Type B pancreatic cell (in vitro differentiated cells): ENCODE measurements at regions not wholly inside any gene's neighbourhood (a gene's known extent, or its start where the extent isn't known, plus 50 kb on each side); places are given as distances from the start of the nearest gene placed in this dataset.
A peak's percentile ranks its signal among the peaks of the same experiment; 100 is the strongest.

Experiments used
- DNase-seq: peaks from one replicate; pipeline ENCODE4 v3.0.0; 2021; ENCODE audit warnings: mixed read lengths; ENCODE audit not compliant: unreplicated experiment; ENCODE audit errors: extremely low spot score
- H3K27ac Mint-ChIP-seq: 2 replicates; pipeline ENCODE4 v1.8.0; 2021; ENCODE audit warnings: mild to moderate bottlenecking, mixed read lengths
- H3K27me3 Mint-ChIP-seq: 2 replicates; pipeline ENCODE4 v1.8.0; 2021; ENCODE audit warnings: mixed read lengths
- H3K36me3 Mint-ChIP-seq: 2 replicates; pipeline ENCODE4 v1.8.0; 2021; ENCODE audit warnings: mixed read lengths
- H3K4me1 Mint-ChIP-seq: one replicate; pipeline ENCODE4 v1.8.0; 2021; ENCODE audit warnings: mixed read lengths; ENCODE audit not compliant: unreplicated experiment
- H3K4me3 Mint-ChIP-seq: 2 replicates; pipeline ENCODE4 v1.8.0; 2021; ENCODE audit warnings: mild to moderate bottlenecking, mixed read lengths
- H3K9me3 Mint-ChIP-seq: 2 replicates; pipeline ENCODE4 v1.8.0; 2021; ENCODE audit warnings: mixed read lengths
- TF ChIP-seq, protein P1 (sequence below): fragments of 200-600 bp; sonication (generic); conservative IDR thresholded peaks from 2 replicates; pipeline ENCODE4 v1.5.0; 2021; ENCODE audit warnings: antibody characterized with exemption, mild to moderate bottlenecking

DNA sequence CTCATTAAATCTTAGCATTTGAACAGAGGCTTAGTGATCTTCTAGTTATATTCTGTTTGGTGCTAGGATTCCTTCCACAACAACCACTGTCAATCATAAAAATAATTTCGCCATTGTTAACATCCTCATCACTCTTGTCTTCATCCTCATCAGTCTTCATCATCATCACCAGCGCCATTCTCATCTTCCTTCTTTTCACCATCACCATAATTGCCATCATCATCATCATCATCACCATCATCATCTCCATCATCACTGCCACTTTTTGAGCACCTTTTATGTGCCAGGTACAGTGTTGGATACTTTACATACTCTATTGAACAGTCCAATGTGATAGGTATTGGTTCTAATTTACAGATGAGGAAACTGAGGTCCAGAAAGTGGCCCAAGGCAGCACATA is 245.7 kb downstream of the PTPRU start:
- DNase-seq = no peak
- Mint-ChIP-seq H3K4me1 (peaks cover 8% of the 10 kb centered on the region), H3K27ac (no peak overlapping the region), H3K36me3 (no peaks in the 10 kb centered on the region), H3K9me3 (no peaks in the 10 kb centered on the region), H3K27me3 (peaks cover 41% of the 10 kb centered on the region), H3K4me3 (no peak overlapping the region)
- TF ChIP-seq, protein P1, sequence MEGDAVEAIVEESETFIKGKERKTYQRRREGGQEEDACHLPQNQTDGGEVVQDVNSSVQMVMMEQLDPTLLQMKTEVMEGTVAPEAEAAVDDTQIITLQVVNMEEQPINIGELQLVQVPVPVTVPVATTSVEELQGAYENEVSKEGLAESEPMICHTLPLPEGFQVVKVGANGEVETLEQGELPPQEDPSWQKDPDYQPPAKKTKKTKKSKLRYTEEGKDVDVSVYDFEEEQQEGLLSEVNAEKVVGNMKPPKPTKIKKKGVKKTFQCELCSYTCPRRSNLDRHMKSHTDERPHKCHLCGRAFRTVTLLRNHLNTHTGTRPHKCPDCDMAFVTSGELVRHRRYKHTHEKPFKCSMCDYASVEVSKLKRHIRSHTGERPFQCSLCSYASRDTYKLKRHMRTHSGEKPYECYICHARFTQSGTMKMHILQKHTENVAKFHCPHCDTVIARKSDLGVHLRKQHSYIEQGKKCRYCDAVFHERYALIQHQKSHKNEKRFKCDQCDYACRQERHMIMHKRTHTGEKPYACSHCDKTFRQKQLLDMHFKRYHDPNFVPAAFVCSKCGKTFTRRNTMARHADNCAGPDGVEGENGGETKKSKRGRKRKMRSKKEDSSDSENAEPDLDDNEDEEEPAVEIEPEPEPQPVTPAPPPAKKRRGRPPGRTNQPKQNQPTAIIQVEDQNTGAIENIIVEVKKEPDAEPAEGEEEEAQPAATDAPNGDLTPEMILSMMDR = no peak

DNA sequence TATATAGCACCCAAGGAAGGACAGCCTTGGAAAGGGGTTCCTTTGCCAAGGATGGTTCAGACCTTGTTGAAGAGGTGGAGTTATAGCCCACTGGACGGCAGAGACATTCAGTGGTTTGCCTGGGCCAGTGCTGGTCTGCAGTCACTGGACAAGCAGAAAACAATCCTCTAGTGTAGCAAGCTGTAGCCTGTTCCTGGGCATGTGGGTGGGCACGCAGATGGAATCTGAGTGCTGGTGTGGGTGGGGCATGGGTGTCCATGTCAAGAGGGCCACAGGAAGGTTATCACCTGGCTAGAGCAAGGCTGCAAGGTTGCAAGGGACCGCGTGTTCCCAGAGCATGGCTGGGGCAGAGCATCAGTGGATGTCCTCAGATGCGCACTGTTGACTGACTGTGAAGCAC is 244.7 kb downstream of the PTPRU start:
- DNase-seq = no peak
- Mint-ChIP-seq H3K4me3 (no peak overlapping the region), H3K27ac (no peak overlapping the region), H3K36me3 (no peaks in the 10 kb centered on the region), H3K4me1 (peaks cover 8% of the 10 kb centered on the region), H3K9me3 (no peaks in the 10 kb centered on the region), H3K27me3 (peaks cover 52% of the 10 kb centered on the region)
- TF ChIP-seq, protein P1 = no peak

DNA sequence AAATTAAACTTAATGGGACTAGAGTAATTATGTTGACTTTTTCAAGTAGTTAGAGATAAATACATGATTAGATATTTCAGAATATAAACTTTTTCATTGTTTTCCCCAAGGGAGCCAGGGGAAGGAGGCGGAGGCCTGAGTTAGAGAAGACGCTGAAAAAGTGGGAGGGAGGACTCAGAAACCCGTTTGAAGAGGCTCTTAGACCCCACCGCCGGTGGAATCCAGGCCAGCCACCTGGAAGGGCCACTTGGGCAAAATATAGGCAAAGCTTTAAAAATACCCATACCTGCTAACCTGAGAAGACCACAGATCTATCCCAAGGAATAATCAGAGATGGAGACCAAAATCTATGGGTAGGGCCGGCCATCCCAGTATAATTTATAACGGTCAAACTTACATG is 242.6 kb downstream of the PTPRU start:
- Mint-ChIP-seq H3K9me3 (no peaks in the 10 kb centered on the region), H3K27me3 (peaks cover 69% of the 10 kb centered on the region), H3K27ac (no peak overlapping the region), H3K36me3 (no peaks in the 10 kb centered on the region), H3K4me3 (no peak overlapping the region), H3K4me1 (peaks cover 14% of the 10 kb centered on the region)
- DNase-seq = no peak
- TF ChIP-seq, protein P1 = no peak

DNA sequence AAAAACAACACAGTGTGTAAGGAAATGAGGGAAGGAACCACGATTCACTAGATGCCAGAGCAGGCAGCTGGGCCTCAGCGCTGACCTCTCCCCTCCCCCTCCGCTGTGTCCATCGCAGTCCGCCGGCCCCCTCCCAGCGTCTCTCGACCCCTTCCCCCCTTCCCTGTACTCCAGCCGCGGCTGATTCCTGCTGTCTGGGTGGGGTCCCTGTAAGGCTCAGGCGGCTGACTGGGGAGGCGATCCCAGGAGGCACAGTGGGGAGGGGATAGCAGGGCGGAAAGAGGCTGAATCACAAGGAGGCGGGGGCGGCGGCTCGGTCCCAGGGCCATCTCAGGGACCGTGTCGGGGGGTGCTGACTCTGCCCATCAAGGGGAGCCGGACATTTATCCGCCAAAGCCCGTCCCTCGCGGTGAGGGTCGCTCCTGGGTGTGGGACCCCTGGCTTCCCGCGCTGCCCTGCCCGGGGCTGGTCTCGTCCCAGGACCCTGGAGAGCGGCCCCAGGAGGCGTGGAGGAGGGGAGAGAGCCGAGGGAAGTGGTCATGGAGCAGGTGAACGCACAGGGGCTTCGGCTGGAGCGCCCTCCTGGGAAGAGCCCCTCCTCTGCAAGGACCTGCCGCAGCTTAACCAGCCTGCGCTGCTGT is 241.9 kb downstream of the PTPRU start:
- no peaks in the 10 kb centered on the region for H3K9me3 Mint-ChIP-seq
- peaks cover 20% of the 10 kb centered on the region for H3K4me1 Mint-ChIP-seq
- TF ChIP-seq, protein P1 = no peak
- H3K27me3 Mint-ChIP-seq = peaks cover 69% of the 10 kb centered on the region
- H3K27ac Mint-ChIP-seq = no peak overlapping the region
- peak overlapping the region; percentile 43 for H3K4me3 Mint-ChIP-seq
- no peak for DNase-seq
- no peaks in the 10 kb centered on the region for H3K36me3 Mint-ChIP-seq

DNA sequence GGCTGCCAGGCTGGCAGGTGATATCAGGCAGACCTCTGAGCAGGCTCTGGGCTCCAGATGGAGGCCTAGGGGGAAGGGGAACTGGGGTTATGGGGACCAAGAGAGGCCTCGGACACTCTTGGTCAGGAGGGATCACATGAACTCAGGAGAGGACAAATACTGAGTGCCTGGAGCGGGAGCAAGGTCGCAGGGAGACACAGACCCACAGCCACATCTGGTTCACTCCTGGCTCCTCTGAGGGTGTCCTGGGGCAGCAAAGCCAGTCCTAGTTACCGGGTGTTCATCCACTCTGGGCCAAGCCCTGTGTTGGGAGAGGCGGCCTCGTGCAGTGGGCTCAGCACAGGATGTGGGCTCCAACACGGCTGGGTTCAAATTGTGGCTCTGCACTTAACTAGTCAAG is 239.0 kb downstream of the PTPRU start:
- Mint-ChIP-seq H3K4me3 (no peak overlapping the region), H3K9me3 (no peaks in the 10 kb centered on the region), H3K36me3 (no peaks in the 10 kb centered on the region), H3K4me1 (peaks cover 34% of the 10 kb centered on the region), H3K27ac (no peak overlapping the region), H3K27me3 (peaks cover 69% of the 10 kb centered on the region)
- no peak for DNase-seq
- TF ChIP-seq, protein P1 = no peak
